ENCODE measurements at regions not wholly inside any gene's neighbourhood (a gene's known extent, or its start where the extent isn't known, plus 50 kb on each side); places are given as distances from the start of the nearest gene placed in this dataset.

- no peak for DNase-seq (ENCODE audit: low read depth)
- TF ChIP-seq MAX (IDR thresholded peaks at IDR 0.05; ENCODE audit: low read depth, low read length) (no peak), POLR2A (IDR thresholded peaks at IDR 0.05; ENCODE audit: extremely low read depth, insufficient read length) (no peak), CTCF (IDR thresholded peaks at IDR 0.05; ENCODE audit: low read depth, low read length) (no peak), MYC (IDR thresholded peaks at IDR 0.05; ENCODE audit: low read depth, low read length) (no peak)
- no peak overlapping the region for H3K4me3 ChIP-seq (ENCODE audit: low read depth, low read length)
Measured at GRCh38 chr10:94043431-94043990, 49.8 kb downstream of the PLCE1 start.

- H3K4me3 ChIP-seq (ENCODE audit: low read depth, low read length): no peak overlapping the region
- TF ChIP-seq POLR2A (IDR thresholded peaks at IDR 0.05; ENCODE audit: extremely low read depth, insufficient read length): no peak
- no peak for TF ChIP-seq MAX (IDR thresholded peaks at IDR 0.05; ENCODE audit: low read depth, low read length)
- TF ChIP-seq MYC (IDR thresholded peaks at IDR 0.05; ENCODE audit: low read depth, low read length): no peak
- no peak for TF ChIP-seq CTCF (IDR thresholded peaks at IDR 0.05; ENCODE audit: low read depth, low read length)
Measured at GRCh38 chr10:94046098-94046497, 52.4 kb downstream of the PLCE1 start.

GRCh38 chr10:94047293-94047692 is 53.6 kb downstream of the PLCE1 start:
- TF ChIP-seq POLR2A (IDR thresholded peaks at IDR 0.05; ENCODE audit: extremely low read depth, insufficient read length) (no peak), CTCF (IDR thresholded peaks at IDR 0.05; ENCODE audit: low read depth, low read length) (no peak), MAX (IDR thresholded peaks at IDR 0.05; ENCODE audit: low read depth, low read length) (no peak), MYC (IDR thresholded peaks at IDR 0.05; ENCODE audit: low read depth, low read length) (no peak)
- H3K4me3 ChIP-seq (ENCODE audit: low read depth, low read length): no peak overlapping the region
- DNase-seq (ENCODE audit: low read depth): no peak

More at GRCh38 chr10:94046098-94046497, 52.4 kb downstream of the PLCE1 start:
- DNase-seq (ENCODE audit: low read depth): no peak

- no peak for TF ChIP-seq MYC (IDR thresholded peaks at IDR 0.05; ENCODE audit: low read depth, low read length)
- TF ChIP-seq POLR2A (IDR thresholded peaks at IDR 0.05; ENCODE audit: extremely low read depth, insufficient read length): no peak
- no peak for TF ChIP-seq MAX (IDR thresholded peaks at IDR 0.05; ENCODE audit: low read depth, low read length)
- no peak for TF ChIP-seq CTCF (IDR thresholded peaks at IDR 0.05; ENCODE audit: low read depth, low read length)
- H3K4me3 ChIP-seq (ENCODE audit: low read depth, low read length): no peak overlapping the region
- no peak for DNase-seq (ENCODE audit: low read depth)
Measured at GRCh38 chr10:94049911-94050310, 56.2 kb downstream of the PLCE1 start.

- TF ChIP-seq MYC (IDR thresholded peaks at IDR 0.05; ENCODE audit: low read depth, low read length): no peak
- TF ChIP-seq MAX (IDR thresholded peaks at IDR 0.05; ENCODE audit: low read depth, low read length): no peak
- TF ChIP-seq POLR2A (IDR thresholded peaks at IDR 0.05; ENCODE audit: extremely low read depth, insufficient read length): no peak
- no peak for TF ChIP-seq CTCF (IDR thresholded peaks at IDR 0.05; ENCODE audit: low read depth, low read length)
- DNase-seq (ENCODE audit: low read depth): no peak
- H3K4me3 ChIP-seq (ENCODE audit: low read depth, low read length): no peak overlapping the region
Measured at GRCh38 chr10:94052281-94052680, 58.5 kb downstream of the PLCE1 start.

Measured in NB4 (cell line).